Suppressor macrophage treated with lipopolysaccharide for 1 hour (primary cell): ENCODE measurements at regions not wholly inside any gene's neighbourhood (a gene's known extent, or its start where the extent isn't known, plus 50 kb on each side); places are given as distances from the start of the nearest gene placed in this dataset.
"Not testable (repeated sequence)": the region's sequence is repeated elsewhere in the genome, so short reads cannot be mapped to it uniquely, and the experiment has no call there.

Experiments
- DNase-seq, 3 donors: peaks; one replicate each; pipeline ENCODE4 v3.0.0-alpha.2; 2020 to 2022

DNA sequence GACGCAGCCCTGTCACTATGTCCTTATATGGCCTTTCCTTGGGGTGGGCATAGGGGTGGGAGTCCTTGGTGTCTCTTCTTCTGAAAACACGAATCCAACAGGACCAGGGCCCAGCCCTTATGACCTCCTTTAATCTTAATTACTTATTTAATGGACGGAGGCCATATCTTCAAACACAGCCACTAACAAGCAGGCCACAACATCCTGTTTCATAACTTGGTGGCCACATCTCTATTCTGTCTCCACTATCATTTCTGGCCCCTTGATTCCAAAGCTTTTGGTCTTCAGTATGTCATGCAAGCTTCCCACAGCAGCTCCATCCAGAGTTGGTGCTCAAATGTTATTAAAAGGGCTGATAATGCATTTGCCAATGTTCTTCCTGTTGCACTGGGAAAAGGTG is 287.3 kb upstream of the SMIM21 start:
- DNase-seq, result no peak

DNA sequence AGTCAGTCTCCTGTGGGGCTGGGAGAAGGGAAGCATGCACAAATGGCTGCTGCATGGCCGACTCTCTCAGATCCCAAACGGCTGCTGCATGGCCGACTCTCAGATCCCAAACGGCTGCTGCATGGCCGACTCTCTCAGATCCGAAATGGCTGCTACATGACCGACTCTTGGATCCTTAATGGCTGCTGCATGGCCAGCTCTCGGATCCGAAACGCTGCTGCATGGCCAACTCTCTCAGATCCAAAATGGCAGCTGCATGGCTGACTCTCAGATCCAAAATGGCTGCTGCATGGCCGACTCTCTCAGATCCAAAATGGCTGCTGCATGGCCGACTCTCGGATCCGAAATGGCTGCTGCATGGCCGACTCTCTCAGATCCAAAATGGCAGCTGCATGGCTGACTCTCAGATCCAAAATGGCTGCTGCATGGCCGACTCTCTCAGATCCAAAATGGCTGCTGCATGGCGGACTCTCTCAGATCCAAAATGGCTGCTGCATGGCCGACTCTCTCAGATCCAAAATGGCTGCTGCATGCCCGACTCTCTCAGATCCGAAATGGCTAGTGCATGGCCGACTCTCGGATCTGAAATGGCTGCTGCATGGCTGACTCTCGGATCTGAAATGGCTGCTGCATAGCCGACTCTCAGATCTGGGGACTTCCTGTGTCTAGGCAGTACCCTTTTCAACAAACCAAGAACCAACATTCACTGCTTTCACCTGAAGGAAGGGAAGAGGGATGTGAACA is 284.8 kb upstream of the SMIM21 start:
- not testable (repeated sequence) for DNase-seq

DNA sequence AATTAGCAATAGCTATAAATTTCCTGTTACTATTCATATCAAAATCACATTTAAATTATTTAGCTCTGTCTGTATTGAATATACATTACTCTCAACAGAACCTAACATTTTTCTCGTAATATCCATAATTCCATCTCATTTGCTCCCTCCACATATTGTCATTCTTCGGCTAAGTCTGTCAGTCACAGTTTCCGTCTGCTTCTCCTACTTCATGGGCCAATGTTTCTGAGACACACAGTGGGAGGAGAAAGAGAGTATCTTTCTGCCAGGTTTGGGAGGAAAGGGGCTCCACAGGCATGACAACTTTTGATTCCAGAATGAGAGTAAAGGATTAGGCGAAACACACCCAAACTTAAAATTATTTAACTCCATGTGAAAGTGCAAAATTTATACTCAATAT is 273.1 kb upstream of the SMIM21 start:
- DNase-seq, result no peak

DNA sequence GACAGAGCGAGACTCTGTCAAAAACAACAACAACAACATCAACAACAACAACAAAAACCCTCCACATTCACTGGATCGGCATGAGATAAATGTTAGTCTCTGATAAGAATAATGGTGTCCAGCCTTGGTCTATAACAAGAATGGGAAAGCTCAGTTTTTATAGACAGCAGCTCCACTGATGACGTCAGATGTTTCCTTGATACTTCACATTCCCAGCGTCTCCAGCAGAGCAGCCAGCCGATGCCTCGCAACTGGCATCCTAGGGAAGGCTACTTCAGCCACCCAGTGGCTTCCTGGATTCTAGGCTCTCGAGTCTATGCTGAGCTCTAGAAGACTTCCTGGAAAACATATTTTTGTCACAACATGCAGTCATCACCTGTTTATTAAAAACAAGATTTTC is 271.4 kb upstream of the SMIM21 start:
- DNase-seq, result no peak

DNA sequence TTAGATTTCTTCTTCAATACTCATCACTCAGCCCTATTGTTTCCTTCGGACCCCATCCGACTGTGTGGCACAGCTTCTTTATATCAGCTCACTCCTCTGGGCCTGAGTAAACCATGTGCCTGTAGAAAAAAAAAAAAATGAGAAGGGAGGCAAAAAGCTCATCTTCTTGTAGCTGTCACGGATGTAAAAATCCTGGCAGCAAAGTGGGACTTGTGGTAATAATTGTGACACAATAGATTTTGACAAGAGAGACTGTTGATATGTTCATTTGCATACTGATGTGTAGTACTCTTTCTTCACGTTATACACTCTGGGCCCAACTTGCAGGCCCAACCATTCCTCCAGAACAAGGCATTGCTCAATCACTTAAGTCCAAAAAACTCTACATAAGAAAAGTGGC is 270.0 kb upstream of the SMIM21 start:
- DNase-seq, result no peak

DNA sequence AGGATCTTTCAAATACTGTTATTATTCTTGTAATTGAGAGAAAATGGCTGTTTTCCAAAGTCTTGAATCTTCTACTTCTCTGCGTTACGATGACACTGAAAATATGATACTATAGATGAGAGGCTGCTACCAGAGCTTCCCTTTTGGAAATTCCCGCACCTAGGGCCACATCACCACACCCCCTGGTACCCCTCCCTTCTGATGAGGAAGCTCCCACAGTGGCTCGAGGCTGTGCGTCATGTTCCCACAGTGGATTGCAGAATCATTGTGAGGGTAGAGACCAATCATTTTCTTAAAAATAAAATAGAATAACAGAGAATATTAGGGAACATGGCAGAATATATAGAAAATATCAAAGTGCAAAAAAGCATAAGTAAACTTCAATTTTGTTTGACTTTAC is 268.9 kb upstream of the SMIM21 start:
- DNase-seq, result peak; percentile 19 to 59 (median 40)

DNA sequence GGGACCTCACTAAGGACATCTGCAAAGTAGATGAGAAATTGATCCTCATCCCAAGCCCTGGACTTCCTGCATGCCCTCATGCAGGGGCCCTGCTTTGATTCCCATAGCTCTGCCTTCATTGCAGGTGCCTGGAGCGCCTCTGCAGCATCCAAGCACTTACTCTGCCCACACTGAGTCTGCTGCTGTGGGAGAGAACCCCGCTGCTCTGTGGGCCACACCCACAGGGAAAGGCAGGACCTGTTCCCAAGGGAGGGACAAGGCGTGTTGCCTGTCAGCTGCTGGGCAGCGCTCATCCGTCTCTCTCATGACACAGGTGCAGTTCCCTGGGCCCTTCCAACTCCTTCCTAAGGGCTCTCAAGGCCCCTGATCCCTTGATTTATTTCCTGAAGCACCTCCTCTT is 266.8 kb upstream of the SMIM21 start:
- DNase-seq, result no peak

DNA sequence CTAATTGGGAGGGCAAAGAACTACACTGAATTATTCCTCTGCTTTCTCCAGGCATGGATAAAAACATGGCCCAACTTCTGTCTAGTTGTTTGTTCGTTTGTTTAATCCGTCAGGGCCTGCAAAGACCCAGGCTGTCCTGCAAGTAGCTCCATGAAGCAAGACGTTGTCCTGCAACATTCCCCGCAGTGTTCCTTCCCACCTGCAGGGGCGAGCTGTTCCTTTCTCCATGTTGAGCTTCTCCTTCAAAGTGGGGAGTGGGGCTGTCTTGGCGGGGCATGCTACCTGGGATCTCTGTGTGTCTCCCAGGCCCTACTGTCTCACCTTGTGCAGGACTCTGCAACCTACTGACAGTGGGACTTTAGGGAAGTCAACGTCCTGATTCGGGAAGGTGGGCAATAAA is 264.0 kb upstream of the SMIM21 start:
- no peak for DNase-seq

DNA sequence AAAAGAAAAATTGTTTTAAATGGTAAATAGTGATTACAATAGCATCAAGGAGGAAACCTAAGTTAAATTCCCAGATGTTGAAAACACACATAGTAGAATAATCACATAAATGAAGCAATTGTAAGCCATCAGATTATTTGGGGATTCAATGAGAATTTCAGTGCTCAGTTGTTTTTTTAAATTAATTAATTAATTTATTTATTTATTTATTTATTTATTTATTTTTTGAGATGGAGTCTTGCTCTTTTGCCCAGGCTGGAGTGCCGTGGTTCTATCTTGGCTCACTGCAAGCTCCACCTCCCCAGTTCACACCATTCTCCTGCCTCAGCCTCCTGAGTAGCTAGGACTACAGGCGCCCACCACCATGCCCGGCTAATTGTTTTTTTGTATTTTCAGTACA is 262.8 kb upstream of the SMIM21 start:
- DNase-seq, result not testable (repeated sequence)

DNA sequence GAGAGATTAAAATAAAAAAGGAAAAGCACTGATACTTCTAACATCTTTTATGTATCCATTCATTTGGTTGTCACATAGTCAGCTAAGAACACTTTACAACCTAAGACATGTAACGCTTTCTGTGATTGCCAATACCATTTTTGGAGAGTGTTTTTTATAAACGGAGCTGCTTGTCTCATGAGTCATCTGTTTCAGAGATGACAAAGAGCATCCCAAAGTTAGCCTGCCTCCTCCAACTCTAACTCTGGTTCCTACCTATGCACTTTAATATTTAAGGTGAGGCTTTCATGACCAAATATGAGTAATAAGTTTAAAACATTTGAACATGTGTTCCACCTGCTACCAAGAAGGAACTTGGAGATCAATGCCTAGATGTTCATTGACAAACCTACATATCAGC is 260.1 kb upstream of the SMIM21 start:
- no peak for DNase-seq

DNA sequence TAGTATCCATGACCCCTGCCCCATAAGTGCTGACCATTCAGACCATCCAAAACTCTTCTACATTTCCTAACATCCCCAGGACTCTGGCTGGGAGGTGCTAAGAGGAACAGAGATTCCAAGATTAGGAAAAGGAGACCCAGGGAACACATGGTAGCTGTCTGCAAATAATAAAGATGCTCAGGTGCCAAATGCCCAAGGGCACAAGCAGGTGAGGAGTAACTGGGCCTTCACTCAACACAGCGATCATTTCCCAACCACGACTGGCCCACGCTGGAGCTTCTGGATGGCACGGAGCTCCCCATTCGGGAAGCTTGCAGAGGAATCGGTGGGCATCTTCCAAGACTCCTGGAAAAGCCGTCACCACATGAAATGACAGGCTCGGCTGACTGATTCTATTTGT is 255.9 kb upstream of the SMIM21 start:
- DNase-seq, result no peak

DNA sequence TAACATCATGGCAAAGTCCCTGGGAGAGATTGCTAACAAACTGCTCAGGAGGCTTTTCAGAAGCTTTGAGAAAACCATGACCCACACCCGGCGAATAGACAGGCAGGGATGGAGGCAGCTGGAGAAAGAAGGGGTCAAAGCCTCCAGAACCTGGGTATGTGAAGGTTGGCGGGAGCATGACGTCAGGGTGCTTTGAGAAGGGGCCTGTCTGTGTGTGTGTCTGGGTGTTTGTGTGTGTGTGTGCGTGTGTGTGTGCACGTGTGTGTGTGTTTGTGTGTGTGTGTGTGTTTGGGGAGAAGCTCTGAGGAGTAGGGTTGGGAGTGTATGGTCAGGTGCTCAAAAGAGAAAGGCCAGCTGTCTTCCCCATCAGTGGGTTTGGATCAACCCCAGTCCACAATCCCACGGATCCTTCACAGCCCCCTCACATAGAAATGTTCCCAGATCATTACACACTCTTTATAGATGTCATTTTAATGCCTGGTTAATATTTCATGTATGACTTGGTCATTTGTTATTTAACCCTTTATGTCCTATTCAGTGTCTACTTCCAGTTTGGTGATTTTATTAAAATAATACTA is 254.1 kb upstream of the SMIM21 start:
- no peak for DNase-seq

DNA sequence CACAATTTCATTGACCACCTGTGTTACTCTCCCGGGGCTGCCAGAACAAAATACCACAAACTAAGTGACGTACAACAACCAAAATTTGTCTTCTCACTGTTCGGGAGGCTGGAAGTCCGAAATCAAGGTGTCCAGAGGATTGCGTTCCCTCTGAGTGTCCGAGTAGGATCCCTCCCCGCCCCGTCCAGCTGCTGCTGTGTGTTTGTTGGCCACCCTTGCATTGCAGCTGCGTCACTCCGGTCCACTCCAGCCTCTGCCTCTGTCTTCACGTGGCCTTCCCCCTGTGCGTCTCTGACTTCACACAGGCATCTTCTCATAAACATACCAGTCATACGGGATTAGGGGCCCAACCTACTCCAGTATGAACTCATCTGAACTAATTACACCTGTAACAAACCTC is 251.8 kb upstream of the SMIM21 start:
- no peak for DNase-seq

DNA sequence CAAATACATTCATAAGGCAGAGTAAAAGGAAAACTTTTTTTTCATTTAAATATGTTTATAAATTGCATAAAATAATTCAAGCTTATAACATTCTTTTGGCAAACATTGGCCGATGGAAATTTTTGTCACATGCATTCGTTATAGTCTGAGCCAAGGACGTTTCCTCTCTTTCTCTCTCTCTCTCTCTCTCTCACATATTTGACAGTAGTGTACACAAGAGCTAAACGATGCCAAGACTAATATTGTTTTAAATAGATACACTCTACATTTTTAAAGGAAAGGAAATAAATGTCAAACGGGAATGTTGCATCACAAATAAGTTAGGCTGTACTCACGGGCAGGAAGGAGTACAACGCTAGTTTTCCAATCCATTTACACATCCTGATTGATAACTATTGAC is 251.1 kb upstream of the SMIM21 start:
- DNase-seq, result no peak

DNA sequence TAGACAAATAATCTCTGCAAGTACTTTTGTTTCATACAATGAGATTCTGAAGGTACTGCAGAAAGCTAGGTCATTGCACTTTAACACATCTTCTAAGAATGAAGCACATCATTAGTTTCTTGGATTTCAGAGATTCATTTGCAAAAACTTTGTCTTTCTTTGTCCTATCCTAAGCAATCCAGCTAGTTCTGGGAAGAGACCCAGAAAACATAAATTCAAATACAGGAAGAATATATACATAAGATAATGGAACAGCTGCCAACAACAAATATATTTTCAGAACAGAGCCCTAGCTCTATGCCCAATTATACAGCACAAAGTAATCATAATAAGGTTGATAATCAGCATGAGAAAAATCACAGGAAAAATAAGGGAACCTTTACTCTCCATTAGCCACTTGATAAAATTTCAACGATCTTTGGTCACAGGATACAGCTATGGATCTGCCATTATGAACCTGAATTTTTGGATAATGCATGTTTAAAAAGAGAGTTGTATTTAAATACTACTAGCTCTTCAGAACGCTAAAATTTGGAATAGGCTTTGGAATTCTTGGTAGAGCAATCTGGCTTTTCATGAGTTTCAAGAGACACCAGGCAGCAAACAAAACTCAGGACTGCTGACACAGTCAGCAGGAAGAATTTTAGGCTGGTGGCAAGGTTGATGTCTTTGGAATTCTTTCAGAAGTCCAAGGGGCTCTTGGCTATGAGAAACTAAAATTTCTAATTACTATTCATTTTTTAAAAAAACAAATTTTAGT is 250.4 kb upstream of the SMIM21 start:
- DNase-seq, result no peak

DNA sequence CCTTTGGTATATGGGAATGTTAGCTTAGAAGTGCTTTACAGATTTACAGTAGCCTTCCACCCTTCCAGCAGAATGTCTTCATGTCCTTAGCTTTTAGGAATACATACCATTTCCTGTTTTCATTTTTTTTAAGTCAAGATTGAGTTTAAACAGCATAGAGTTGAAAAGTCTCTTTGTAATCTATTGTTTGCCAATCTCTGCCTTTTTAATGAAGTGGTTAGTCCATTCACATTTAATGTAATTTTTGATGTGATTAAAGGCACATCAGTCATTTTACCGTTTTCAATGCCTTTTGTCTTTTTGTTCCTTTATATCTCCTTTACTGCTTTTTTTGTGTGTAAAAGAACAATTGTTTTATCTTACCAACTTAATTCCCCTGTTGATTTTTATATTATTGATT is 233.4 kb upstream of the SMIM21 start:
- DNase-seq, result no peak

DNA sequence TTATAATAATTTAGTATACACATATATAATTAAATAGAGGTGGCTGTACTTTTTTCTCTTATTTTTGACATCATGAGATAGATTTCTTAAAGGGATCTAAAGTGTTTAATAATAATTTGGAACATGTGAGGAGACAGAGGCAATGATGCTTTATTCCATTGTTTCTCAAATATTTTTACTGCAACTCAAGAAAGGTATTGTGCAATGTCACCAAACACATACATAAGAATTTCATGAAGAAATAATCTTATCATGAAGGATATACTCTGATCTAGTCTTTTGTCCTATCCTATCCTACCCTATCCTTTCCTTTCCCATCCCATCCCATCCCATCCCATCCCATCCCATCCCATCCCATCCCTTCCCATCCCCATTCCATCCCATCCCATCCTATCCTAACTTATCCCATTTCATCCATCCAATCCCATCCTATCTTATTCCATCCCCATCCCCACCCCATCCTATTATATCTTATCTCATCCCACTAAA is 232.1 kb upstream of the SMIM21 start:
- no peak for DNase-seq

DNA sequence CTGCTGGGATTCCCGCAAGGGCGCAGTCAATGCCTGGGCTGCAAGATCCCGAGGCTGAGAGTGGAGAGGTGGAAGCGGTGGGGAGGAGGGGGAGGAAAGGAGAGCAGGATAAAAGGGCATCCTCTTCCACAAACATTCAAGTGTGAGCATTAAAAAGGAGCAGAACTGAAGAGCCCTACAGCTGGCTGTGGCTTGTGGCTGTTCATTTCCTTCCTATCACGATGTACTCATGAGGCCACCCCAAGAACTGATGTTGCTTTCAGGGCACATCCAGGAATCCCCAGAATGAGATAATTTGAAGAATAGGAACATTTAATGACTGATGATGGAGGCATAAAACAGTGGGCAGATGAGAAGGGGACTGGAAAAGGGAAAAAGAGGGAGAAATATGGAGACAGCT is 230.8 kb upstream of the SMIM21 start:
- DNase-seq, result no peak

DNA sequence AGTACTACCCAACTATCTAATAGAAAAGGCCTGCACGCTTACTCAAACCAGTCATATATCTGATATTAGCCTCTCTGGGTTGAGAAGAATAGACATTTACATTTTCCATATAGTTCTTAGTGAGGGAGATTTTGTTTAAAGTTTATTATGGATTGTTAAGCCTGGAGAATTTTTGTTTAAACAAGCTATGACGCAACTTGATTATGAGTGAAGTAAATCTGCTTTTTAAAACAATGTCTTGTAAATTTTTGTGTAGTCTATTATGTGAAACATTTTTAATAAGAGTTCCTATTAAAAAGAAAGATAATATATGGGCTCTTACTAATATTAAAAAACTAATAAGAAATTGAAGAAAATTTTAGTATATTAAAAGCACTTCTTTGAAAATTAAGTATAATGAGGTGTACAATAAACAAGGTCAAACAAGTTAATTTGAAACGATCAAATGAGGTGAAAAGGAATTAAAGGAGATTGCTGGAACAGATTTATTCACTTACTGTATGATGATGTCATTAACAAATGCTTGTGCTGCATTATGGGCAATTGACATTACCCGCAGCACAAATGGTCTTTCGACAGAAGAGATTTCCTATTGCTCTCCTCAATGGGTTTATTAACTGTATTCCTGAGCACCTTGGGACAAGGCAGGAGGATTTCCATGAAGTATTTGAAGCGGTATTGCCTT is 229.2 kb upstream of the SMIM21 start:
- DNase-seq, result no peak

DNA sequence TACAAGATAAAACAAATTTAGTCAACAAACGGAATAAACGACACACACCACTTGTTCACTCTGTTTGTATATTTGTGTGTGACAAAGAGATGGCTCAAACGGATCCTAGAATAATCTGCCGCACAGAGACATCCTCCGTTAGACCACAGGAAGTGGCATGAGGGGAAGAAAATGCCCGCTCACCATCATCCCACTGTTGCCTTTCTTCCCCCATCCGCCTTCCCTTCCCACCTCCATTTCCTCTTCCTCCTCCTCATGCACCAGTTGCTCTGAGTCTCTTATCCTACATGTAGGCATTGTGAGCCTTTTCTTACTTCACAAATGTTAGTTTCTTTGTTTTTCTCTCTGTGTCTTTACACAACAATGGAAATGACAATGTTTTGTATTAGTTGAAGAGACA is 228.5 kb upstream of the SMIM21 start:
- DNase-seq, result no peak

DNA sequence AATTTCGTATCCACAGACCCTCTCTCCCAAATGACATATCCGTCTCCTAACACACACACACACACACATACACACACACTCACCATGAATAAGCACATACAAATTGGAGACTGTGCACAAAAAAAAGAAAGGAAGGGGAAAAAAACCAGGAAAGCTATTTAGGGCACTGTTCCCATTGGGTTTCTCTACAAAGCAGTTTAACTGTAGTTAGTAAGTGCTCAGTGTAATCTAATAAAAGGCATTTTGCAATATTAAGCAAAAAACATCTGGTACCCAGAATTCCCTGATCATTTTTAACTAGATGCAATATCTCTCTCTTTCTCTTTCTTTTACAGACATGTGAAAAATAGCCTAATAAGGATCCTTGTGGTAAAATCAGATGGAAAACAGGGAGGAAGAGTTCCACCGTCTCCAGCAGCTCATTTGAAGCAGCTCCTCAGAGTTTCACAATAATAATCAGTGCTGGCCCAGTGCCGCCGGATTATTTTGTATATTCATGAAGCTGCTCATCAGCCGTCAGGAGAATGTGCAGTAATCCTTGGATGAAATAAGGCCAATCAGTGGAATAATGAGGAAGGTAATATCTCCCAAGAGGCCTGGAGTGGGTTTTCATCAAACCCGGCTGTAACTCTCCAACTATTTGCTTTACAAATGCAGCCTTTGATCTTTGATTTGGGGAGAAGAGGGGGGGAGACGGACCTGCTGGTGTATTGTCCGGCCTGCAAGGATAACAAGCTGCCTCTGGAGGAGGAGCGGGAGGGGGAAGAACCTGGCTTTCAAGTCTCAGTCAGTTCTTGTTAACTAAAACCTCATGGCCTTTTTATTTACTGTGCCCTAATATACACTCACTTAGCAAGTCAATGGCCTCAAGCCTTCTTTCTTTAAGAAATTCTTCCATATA is 227.6 kb upstream of the SMIM21 start:
- DNase-seq, result no peak

DNA sequence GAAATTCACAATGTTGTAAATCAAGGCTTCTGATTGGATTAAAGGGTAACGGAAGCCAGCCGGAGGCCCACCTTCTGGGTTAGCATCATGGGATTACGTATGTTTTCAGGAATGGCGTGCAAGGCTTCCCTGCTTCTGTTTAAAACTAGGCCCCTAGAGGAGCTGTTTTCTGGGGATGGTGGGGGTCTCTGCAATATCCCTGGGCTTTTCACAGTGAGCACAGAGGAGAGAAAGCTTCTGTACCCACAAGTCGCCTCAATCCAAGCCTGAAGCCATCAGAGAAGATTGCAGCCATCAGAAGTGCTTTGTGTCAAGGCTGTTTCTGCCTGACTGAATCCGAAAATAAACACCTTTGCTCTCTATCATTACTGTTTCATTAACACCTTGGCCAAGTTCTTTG is 226.9 kb upstream of the SMIM21 start:
- no peak for DNase-seq

DNA sequence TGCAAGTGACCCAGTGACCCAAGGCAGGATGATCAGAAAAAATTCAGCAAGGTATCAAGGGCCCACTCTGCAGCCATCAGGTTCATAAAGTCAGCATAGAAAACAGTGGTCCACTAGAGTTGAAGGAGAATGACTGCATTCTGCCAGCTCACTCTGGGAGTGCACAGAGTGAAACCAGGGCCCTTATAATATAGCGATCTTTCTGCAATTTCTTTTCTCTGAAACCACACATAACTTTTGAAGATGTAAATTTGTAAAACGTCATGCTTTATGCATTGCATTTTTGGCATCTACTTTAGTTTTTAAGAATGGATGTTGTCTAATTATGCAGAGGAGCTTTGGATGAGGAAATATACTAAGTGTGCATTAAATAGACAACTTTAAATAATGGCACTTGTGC is 225.0 kb upstream of the SMIM21 start:
- DNase-seq, result no peak
